Liver (tissue), 8 donors: ENCODE measurements at regions not wholly inside any gene's neighbourhood (a gene's known extent, or its start where the extent isn't known, plus 50 kb on each side); places are given as distances from the start of the nearest gene placed in this dataset.

Source experiments
- DNase-seq: peaks from one replicate; pipeline ENCODE4 v3.0.0-alpha.2; 2017; ENCODE audit warnings: low spot score
- H3K27ac ChIP-seq, 2 donors: one replicate each; pipeline ENCODE4 v1.7.0; 2013; ENCODE audit warnings: inconsistent platforms in 2 of 2, low read length in 2 of 2, control low read depth in 1 of 2, low read depth in 1 of 2, mild to moderate bottlenecking in 1 of 2
- H3K27me3 ChIP-seq, 4 donors: one replicate each; pipeline versions ENCODE4 v1.6.1 to v1.7.0; 2013; ENCODE audit warnings: low read length in 3 of 4, inconsistent platforms in 1 of 4, mild to moderate bottlenecking in 1 of 4, moderate library complexity in 1 of 4; ENCODE audit not compliant: control insufficient read depth in 4 of 4, insufficient read depth in 4 of 4
- H3K36me3 ChIP-seq, 4 donors: one replicate each; pipeline versions ENCODE4 v1.6.1 to v1.7.0; 2013; ENCODE audit warnings: low read length in 3 of 4, mild to moderate bottlenecking in 3 of 4, low read depth in 1 of 4, moderate library complexity in 1 of 4; ENCODE audit not compliant: control insufficient read depth in 4 of 4, insufficient read depth in 3 of 4
- H3K4me1 ChIP-seq, 4 donors: one replicate each; pipeline versions ENCODE4 v1.6.1 to v1.7.0; 2013; ENCODE audit warnings: low read length in 3 of 4, mild to moderate bottlenecking in 3 of 4, moderate library complexity in 1 of 4; ENCODE audit not compliant: control insufficient read depth in 4 of 4, insufficient read depth in 4 of 4
- H3K4me3 ChIP-seq, 3 donors: one replicate each; pipeline versions ENCODE4 v1.6.1 to v1.7.0; 2013; ENCODE audit warnings: low read length in 3 of 3, control low read depth in 1 of 3, low read depth in 1 of 3, mild to moderate bottlenecking in 1 of 3
- H3K9ac ChIP-seq, 2 donors: one replicate each; pipeline ENCODE4 v1.7.0; 2013; ENCODE audit warnings: low read length in 2 of 2, mild to moderate bottlenecking in 2 of 2, moderate library complexity in 2 of 2, control low read depth in 1 of 2, low read depth in 1 of 2
- H3K9me3 ChIP-seq, 4 donors: one replicate each; pipeline versions ENCODE4 v1.6.1 to v1.7.0; 2013; ENCODE audit warnings: low read length in 3 of 4; ENCODE audit not compliant: control insufficient read depth in 4 of 4
- FOXA1 ChIP-seq: IDR thresholded peaks from 2 replicates; pipeline ENCODE4 v1.6.1; 2016; ENCODE audit warnings: antibody characterized with exemption
- FOXA2 ChIP-seq: IDR thresholded peaks from 2 replicates; pipeline ENCODE4 v1.6.1; 2016; ENCODE audit warnings: antibody characterized with exemption
- GABPA ChIP-seq, 2 donors: IDR thresholded peaks in 1 of 2; conservative IDR thresholded peaks in 1 of 2; 2 replicates each; pipeline ENCODE4 v1.6.1; 2016; ENCODE audit warnings: antibody characterized with exemption in 2 of 2, mild to moderate bottlenecking in 1 of 2, moderate library complexity in 1 of 2
- HNF4A ChIP-seq, 2 donors: conservative IDR thresholded peaks; 2 replicates each; pipeline ENCODE4 v1.6.1; 2016; ENCODE audit warnings: antibody characterized with exemption in 2 of 2, mild to moderate bottlenecking in 2 of 2
- JUND ChIP-seq, 2 donors: IDR thresholded peaks; 2 replicates each; pipeline ENCODE4 v1.6.1; 2016; ENCODE audit warnings: antibody characterized with exemption in 2 of 2
- NR2F2 ChIP-seq: IDR thresholded peaks from 2 replicates; pipeline ENCODE4 v1.6.1; 2016; ENCODE audit warnings: antibody characterized with exemption
- RXRA ChIP-seq, 2 donors: IDR thresholded peaks; 2 replicates each; pipeline ENCODE4 v1.6.1; 2017 to 2018; ENCODE audit warnings: antibody characterized with exemption in 2 of 2, mild to moderate bottlenecking in 1 of 2
- SP1 ChIP-seq: IDR thresholded peaks from 2 replicates; pipeline ENCODE4 v1.6.1; 2018; ENCODE audit warnings: antibody characterized with exemption, mild to moderate bottlenecking
- TAF1 ChIP-seq: conservative IDR thresholded peaks from 2 replicates; pipeline ENCODE4 v1.6.1; 2016; ENCODE audit warnings: antibody characterized with exemption, mild to moderate bottlenecking
- WGBS: extraction: QIAGEN DNeasy Blood & Tissue Kit; methylation state at CpG from one replicate; pipeline ENCODE4 v1.1.7; 2013; 5-methylcytosine and 5-hydroxymethylcytosine counted together
- TF ChIP-seq, protein P1 (sequence below): fragments of 150-350 bp; IDR thresholded peaks from 2 replicates; pipeline ENCODE4 v1.5.1; 2017; ENCODE audit warnings: improper control_type of control experiment, low read depth, low read length; ENCODE audit not compliant: missing input control
- TF ChIP-seq, protein P2 (sequence below): IDR thresholded peaks from 2 replicates; pipeline ENCODE4 v1.6.1; 2016; ENCODE audit warnings: antibody characterized with exemption
- TF ChIP-seq, protein P3 (sequence below): IDR thresholded peaks from 2 replicates; pipeline ENCODE4 v1.6.1; 2016; ENCODE audit warnings: antibody characterized with exemption, mild to moderate bottlenecking
- donor health status: healthy.
- donor health status: healthy.
- donor health status: healthy.
- donor health status: healthy.
- donor health status: healthy.

DNA sequence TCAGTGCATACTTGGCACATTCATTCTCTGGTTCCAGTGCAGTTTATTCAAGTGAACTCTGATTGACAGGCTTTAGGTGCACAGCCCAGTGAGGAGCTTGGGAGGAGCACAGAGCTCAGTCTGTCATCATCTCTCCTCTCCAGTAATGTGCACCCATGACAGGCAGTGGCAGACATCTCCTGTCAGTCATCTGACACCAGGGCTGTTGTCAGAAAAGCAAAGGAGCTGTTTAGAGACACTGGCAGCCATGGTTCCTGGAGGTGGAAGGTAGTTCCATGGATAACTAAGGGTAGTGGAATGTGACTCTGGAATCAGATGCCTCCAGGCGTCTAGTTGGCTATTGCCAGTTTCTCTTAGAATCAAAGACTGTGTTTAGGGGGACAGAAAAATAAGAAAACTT is 308.8 kb downstream of the DCDC2C start:
- no peaks in the 10 kb centered on the region for H3K36me3 ChIP-seq
- no peak overlapping the region for H3K27ac ChIP-seq
- TF ChIP-seq, protein P1, sequence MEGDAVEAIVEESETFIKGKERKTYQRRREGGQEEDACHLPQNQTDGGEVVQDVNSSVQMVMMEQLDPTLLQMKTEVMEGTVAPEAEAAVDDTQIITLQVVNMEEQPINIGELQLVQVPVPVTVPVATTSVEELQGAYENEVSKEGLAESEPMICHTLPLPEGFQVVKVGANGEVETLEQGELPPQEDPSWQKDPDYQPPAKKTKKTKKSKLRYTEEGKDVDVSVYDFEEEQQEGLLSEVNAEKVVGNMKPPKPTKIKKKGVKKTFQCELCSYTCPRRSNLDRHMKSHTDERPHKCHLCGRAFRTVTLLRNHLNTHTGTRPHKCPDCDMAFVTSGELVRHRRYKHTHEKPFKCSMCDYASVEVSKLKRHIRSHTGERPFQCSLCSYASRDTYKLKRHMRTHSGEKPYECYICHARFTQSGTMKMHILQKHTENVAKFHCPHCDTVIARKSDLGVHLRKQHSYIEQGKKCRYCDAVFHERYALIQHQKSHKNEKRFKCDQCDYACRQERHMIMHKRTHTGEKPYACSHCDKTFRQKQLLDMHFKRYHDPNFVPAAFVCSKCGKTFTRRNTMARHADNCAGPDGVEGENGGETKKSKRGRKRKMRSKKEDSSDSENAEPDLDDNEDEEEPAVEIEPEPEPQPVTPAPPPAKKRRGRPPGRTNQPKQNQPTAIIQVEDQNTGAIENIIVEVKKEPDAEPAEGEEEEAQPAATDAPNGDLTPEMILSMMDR = no peak
- TF ChIP-seq JUND (IDR thresholded peaks at IDR 0.05) = no peak
- TF ChIP-seq SP1 = no peak
- no peak for TF ChIP-seq GABPA (IDR thresholded peaks at IDR 0.05 in 1 of 2, conservative IDR thresholded peaks at IDR 0.05 in 1 of 2)
- TF ChIP-seq, protein P2, sequence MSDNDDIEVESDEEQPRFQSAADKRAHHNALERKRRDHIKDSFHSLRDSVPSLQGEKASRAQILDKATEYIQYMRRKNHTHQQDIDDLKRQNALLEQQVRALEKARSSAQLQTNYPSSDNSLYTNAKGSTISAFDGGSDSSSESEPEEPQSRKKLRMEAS = no peak
- TF ChIP-seq FOXA1 = no peak
- TF ChIP-seq, protein P3, sequence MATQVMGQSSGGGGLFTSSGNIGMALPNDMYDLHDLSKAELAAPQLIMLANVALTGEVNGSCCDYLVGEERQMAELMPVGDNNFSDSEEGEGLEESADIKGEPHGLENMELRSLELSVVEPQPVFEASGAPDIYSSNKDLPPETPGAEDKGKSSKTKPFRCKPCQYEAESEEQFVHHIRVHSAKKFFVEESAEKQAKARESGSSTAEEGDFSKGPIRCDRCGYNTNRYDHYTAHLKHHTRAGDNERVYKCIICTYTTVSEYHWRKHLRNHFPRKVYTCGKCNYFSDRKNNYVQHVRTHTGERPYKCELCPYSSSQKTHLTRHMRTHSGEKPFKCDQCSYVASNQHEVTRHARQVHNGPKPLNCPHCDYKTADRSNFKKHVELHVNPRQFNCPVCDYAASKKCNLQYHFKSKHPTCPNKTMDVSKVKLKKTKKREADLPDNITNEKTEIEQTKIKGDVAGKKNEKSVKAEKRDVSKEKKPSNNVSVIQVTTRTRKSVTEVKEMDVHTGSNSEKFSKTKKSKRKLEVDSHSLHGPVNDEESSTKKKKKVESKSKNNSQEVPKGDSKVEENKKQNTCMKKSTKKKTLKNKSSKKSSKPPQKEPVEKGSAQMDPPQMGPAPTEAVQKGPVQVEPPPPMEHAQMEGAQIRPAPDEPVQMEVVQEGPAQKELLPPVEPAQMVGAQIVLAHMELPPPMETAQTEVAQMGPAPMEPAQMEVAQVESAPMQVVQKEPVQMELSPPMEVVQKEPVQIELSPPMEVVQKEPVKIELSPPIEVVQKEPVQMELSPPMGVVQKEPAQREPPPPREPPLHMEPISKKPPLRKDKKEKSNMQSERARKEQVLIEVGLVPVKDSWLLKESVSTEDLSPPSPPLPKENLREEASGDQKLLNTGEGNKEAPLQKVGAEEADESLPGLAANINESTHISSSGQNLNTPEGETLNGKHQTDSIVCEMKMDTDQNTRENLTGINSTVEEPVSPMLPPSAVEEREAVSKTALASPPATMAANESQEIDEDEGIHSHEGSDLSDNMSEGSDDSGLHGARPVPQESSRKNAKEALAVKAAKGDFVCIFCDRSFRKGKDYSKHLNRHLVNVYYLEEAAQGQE = no peak
- TF ChIP-seq FOXA2 = no peak
- TF ChIP-seq HNF4A (conservative IDR thresholded peaks at IDR 0.05) = no peak
- no peak for TF ChIP-seq TAF1
- WGBS = 62% methylated on average over 1 of the region's 1 CpG
- H3K4me1 ChIP-seq = no peaks in the 10 kb centered on the region
- no peak overlapping the region for H3K9ac ChIP-seq
- H3K4me3 ChIP-seq = no peak overlapping the region
- no peaks in the 10 kb centered on the region for H3K27me3 ChIP-seq
- DNase-seq = no peak
- peaks cover 0 to 3% (median under 1%) of the 10 kb centered on the region in 4 donors for H3K9me3 ChIP-seq

DNA sequence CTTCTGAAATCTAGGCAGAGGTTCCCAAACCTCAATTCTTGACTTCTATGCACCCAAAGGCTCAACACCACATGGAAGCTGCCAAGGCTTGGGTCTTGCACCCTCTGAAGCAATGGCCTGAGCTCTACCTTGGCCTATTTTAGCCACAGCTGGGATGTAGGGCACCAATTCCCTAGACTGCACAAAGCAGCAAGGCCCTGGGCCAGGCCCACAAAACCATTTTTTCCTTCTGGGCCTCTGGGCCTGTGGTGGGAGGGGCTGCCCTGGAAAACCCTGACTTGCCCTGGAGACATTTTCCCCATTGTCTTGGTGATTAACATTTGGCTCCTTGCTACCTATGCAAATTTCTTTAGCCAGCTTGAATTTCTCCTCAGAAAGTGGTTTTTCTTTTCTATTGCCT is 315.2 kb downstream of the DCDC2C start:
- Histone ChIP-seq H3K9ac (no peak overlapping the region), H3K36me3 (no peaks in the 10 kb centered on the region), H3K27me3 (no peaks in the 10 kb centered on the region), H3K4me3 (no peak overlapping the region), H3K27ac (no peak overlapping the region), H3K9me3 (peaks cover 0 to 1% (median 0%) of the 10 kb centered on the region in 4 donors), H3K4me1 (no peaks in the 10 kb centered on the region)
- TF ChIP-seq, protein P1 = no peak
- TF ChIP-seq RXRA (IDR thresholded peaks at IDR 0.05) (no peak), NR2F2 (no peak)
- no peak for DNase-seq
